ENCODE measurements at regions not wholly inside any gene's neighbourhood (a gene's known extent, or its start where the extent isn't known, plus 50 kb on each side); places are given as distances from the start of the nearest gene placed in this dataset.

DNA sequence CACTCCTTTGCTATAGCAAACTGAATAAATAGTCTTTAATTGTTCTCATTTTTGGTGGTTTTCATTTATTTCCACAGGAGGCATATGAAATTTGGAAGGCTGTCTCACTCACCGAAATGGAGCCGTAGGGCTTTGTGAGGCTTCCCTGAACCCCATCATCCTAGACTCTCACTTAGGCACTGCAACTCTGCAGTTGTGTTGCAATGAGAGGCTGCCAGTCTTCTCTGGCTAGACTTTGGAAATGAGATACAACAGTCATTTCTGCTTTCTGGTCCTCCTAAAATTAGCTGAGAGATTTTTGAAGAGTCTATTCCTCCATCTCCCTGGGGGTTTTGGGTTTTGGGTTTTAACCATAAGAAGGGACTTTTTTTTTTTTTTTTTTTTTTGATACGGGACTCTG, 146.5 kb downstream of the SH3BGRL start:
- no peaks in the 10 kb centered on the region for H3K36me3 ChIP-seq (ENCODE audit: control insufficient read depth in 2 of 3, insufficient read depth in 3 of 3, low read length in 3 of 3)
- no peak overlapping the region for H3K4me3 ChIP-seq (ENCODE audit: low read length in 3 of 3)
- H3K4me1 ChIP-seq (ENCODE audit: control insufficient read depth in 2 of 3, insufficient read depth in 2 of 3, low read depth in 1 of 3, low read length in 3 of 3), result no peaks in the 10 kb centered on the region
- intact Hi-C loops (cut with DNase I), result no loop called here
- FAIRE-seq, result no peak
- no peaks in the 10 kb centered on the region for H3K9me3 ChIP-seq (ENCODE audit: control insufficient read depth in 2 of 3, insufficient read depth in 1 of 3, low read length in 3 of 3)
- H3K27ac ChIP-seq (ENCODE audit: low read depth in 2 of 2, low read length in 2 of 2), result no peak overlapping the region
- TF ChIP-seq, protein P1, sequence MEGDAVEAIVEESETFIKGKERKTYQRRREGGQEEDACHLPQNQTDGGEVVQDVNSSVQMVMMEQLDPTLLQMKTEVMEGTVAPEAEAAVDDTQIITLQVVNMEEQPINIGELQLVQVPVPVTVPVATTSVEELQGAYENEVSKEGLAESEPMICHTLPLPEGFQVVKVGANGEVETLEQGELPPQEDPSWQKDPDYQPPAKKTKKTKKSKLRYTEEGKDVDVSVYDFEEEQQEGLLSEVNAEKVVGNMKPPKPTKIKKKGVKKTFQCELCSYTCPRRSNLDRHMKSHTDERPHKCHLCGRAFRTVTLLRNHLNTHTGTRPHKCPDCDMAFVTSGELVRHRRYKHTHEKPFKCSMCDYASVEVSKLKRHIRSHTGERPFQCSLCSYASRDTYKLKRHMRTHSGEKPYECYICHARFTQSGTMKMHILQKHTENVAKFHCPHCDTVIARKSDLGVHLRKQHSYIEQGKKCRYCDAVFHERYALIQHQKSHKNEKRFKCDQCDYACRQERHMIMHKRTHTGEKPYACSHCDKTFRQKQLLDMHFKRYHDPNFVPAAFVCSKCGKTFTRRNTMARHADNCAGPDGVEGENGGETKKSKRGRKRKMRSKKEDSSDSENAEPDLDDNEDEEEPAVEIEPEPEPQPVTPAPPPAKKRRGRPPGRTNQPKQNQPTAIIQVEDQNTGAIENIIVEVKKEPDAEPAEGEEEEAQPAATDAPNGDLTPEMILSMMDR (IDR thresholded peaks at IDR 0.05; ENCODE audit: borderline replicate concordance, extremely low read depth, insufficient read depth), result no peak
- DNase-seq, result no peak
- no peaks in the 10 kb centered on the region for H3K27me3 ChIP-seq (ENCODE audit: control insufficient read depth, insufficient read depth, low read length)
- H3K9ac ChIP-seq (ENCODE audit: low read length in 3 of 3), result no peak overlapping the region

GRCh38 chrX:81354954-81355353, 153.1 kb downstream of the SH3BGRL start:
- TF ChIP-seq, protein P1 (IDR thresholded peaks at IDR 0.05; ENCODE audit: borderline replicate concordance, extremely low read depth, insufficient read depth), result no peak
- intact Hi-C loops (cut with DNase I), result no loop called here
- Histone ChIP-seq H3K27me3 (ENCODE audit: control insufficient read depth, insufficient read depth, low read length) (no peaks in the 10 kb centered on the region), H3K36me3 (ENCODE audit: control insufficient read depth in 2 of 3, insufficient read depth in 3 of 3, low read length in 3 of 3) (no peaks in the 10 kb centered on the region), H3K4me1 (ENCODE audit: control insufficient read depth in 2 of 3, insufficient read depth in 2 of 3, low read depth in 1 of 3, low read length in 3 of 3) (no peaks in the 10 kb centered on the region), H3K27ac (ENCODE audit: low read depth in 2 of 2, low read length in 2 of 2) (no peak overlapping the region), H3K9me3 (ENCODE audit: control insufficient read depth in 2 of 3, insufficient read depth in 1 of 3, low read length in 3 of 3) (no peaks in the 10 kb centered on the region), H3K4me3 (ENCODE audit: low read length in 3 of 3) (no peak overlapping the region), H3K9ac (ENCODE audit: low read length in 3 of 3) (no peak overlapping the region)
- FAIRE-seq, result no peak
- DNase-seq, result peak in 1 of 5 donors; percentile 26

- FAIRE-seq, result no peak
Observed at GRCh38 chrX:81355436-81355835, 153.5 kb downstream of the SH3BGRL start.

More at GRCh38 chrX:81355436-81355835, 153.5 kb downstream of the SH3BGRL start:
- no peaks in the 10 kb centered on the region for H3K36me3 ChIP-seq (ENCODE audit: control insufficient read depth in 2 of 3, insufficient read depth in 3 of 3, low read length in 3 of 3)
- no peaks in the 10 kb centered on the region for H3K4me1 ChIP-seq (ENCODE audit: control insufficient read depth in 2 of 3, insufficient read depth in 2 of 3, low read depth in 1 of 3, low read length in 3 of 3)
- H3K27me3 ChIP-seq (ENCODE audit: control insufficient read depth, insufficient read depth, low read length), result no peaks in the 10 kb centered on the region
- no peaks in the 10 kb centered on the region for H3K9me3 ChIP-seq (ENCODE audit: control insufficient read depth in 2 of 3, insufficient read depth in 1 of 3, low read length in 3 of 3)
- H3K9ac ChIP-seq (ENCODE audit: low read length in 3 of 3), result no peak overlapping the region
- no peak overlapping the region for H3K27ac ChIP-seq (ENCODE audit: low read depth in 2 of 2, low read length in 2 of 2)
- intact Hi-C loops (cut with DNase I), result no loop called here
- TF ChIP-seq, protein P1 (IDR thresholded peaks at IDR 0.05; ENCODE audit: borderline replicate concordance, extremely low read depth, insufficient read depth), result no peak
- peak in 1 of 5 donors; percentile 9 for DNase-seq
- no peak overlapping the region for H3K4me3 ChIP-seq (ENCODE audit: low read length in 3 of 3)

All from kidney (tissue), 13 donors.